ENCODE measurements at regions not wholly inside any gene's neighbourhood (a gene's known extent, or its start where the extent isn't known, plus 50 kb on each side); places are given as distances from the start of the nearest gene placed in this dataset.

- no peak overlapping the region for H3K4ac ChIP-seq (ENCODE audit: low read depth, low read length)
- no peaks in the 10 kb centered on the region for H3K79me1 ChIP-seq (ENCODE audit: insufficient read depth, low read depth, low read length, poor library complexity, severe bottlenecking)
- no peak overlapping the region for H3K56ac ChIP-seq (ENCODE audit: insufficient read length, low read depth, low read length)
- H3K36me3 Mint-ChIP-seq (ENCODE audit: insufficient read depth in 1 of 3, low read depth in 3 of 3): peaks cover 0 to 2% (median 0%) of the 10 kb centered on the region in 3 experiments; a peak in 3 of 7 replicates
- no peak overlapping the region for H3K27ac Mint-ChIP-seq
- H2BK12ac ChIP-seq (ENCODE audit: insufficient read length, low read depth, low read length): no peak overlapping the region
- H2BK5ac ChIP-seq (ENCODE audit: insufficient read length, low read length): no peak overlapping the region
- H2BK15ac ChIP-seq (ENCODE audit: low read depth, low read length): no peak overlapping the region
- H2BK20ac ChIP-seq (ENCODE audit: low read depth, low read length, poor library complexity, severe bottlenecking): no peak overlapping the region
- no peak overlapping the region for H3K14ac ChIP-seq (ENCODE audit: insufficient read depth, low read length)
- no peaks in the 10 kb centered on the region for H3K4me1 ChIP-seq (ENCODE audit: insufficient read depth, low read length)
- no peaks in the 10 kb centered on the region for H3K23me2 ChIP-seq (ENCODE audit: insufficient read length, low read depth, low read length, poor library complexity, severe bottlenecking)
- no peak overlapping the region for H4K91ac ChIP-seq (ENCODE audit: insufficient read length, low read depth, low read length)
- peaks cover 17 to 26% of the 10 kb centered on the region in 2 experiments for H3K4me1 Mint-ChIP-seq
- H3K27ac ChIP-seq (ENCODE audit: insufficient read length, low read depth, low read length): no peak overlapping the region
- H3K27me3 ChIP-seq (ENCODE audit: insufficient read depth, low read length): no peaks in the 10 kb centered on the region
- H2AFZ ChIP-seq (ENCODE audit: low read length): no peak overlapping the region
- no peaks in the 10 kb centered on the region for H4K20me1 ChIP-seq (ENCODE audit: control insufficient read depth, insufficient read depth, insufficient read length)
- no peaks in the 10 kb centered on the region for H3K79me2 ChIP-seq (ENCODE audit: insufficient read depth, low read length)
- H4K8ac ChIP-seq (replicated peaks; ENCODE audit: insufficient read length, low read depth, low read length): no peak overlapping the region
- TF ChIP-seq CTCF (conservative IDR thresholded peaks at IDR 0.05): no peak
- peaks cover 70 to 72% of the 10 kb centered on the region in 2 experiments for H3K9me3 Mint-ChIP-seq
- no peak overlapping the region for H2BK120ac ChIP-seq (ENCODE audit: low read depth, low read length, poor library complexity, severe bottlenecking)
- no peak overlapping the region for H3K23ac ChIP-seq (ENCODE audit: insufficient read length, low read depth, low read length)
- no peak overlapping the region for H2AK5ac ChIP-seq (ENCODE audit: insufficient read length, low read length)
- H4K5ac ChIP-seq (ENCODE audit: insufficient read length, low read depth, low read length): no peak overlapping the region
- no peak overlapping the region for H3T11ph ChIP-seq (ENCODE audit: low read length)
- H3K27me3 Mint-ChIP-seq (ENCODE audit: low read depth): no peaks in the 10 kb centered on the region; the same call in 1 of the 2 replicates
- WGBS (ENCODE audit: extremely low coverage, insufficient read length, low lambda C conversion rate): no CpG with 5 or more reads among the region's 10 CpGs
- DNase-seq: no peak
- H3K9ac ChIP-seq (ENCODE audit: extremely low read depth, insufficient read length, low read length): no peak overlapping the region
- no peak overlapping the region for H3K18ac ChIP-seq (ENCODE audit: insufficient read length, low read depth, low read length)
- peaks cover 36% of the 10 kb centered on the region for H3K9me3 ChIP-seq (ENCODE audit: control insufficient read depth, low read depth, low read length)
- no peak overlapping the region for H3K4me2 ChIP-seq (ENCODE audit: insufficient read depth, insufficient read length, low read length)
- H3K4me3 Mint-ChIP-seq: no peak overlapping the region
Observed at GRCh38 chr15:24067733-24068501, 380.8 kb upstream of the NDN start.
